NCI-H2171 (cell line): ENCODE measurements at regions not wholly inside any gene's neighbourhood (a gene's known extent, or its start where the extent isn't known, plus 50 kb on each side); places are given as distances from the start of the nearest gene placed in this dataset.
"Not testable (repeated sequence)": the region's sequence is repeated elsewhere in the genome, so short reads cannot be mapped to it uniquely, and the experiment has no call there.

Source experiments
- DNase-seq: peaks from one replicate; lab custom pipeline; 2025; lab: John Stamatoyannopoulos, UW

DNA sequence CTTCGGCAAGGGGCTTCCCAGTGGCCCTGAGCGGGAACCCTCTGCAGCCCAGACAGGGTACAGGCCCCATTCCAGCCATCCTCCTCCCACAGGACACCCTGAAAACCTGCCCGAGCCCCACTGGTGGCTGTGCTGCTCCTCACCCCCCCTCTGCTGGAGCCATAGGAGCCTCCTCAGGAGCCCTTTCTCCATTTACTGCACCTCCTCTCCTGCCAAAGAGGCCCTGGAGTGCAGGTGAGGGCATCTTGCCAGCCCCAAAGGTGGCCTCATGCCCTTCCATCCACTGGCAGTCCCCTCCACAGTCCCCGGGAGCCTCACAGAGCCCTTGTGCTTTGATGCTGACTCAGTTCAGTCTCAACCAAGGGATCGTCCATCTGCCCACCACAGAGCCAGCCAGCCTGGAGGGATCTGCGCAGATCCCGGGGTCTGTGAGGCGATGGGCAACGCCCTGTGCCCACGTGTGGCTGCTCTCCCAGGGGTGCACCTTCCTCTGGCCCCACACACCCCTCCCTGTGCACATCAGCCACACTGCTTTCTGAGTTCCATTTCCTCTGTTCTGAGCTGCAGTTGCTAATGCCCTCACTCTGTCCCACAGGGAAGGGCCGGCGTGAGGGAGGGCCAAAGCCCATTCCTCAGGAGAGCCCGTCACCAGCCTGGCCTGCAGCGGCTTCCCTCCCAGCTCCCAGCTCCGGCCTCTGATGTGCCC is 228.5 kb downstream of the DLL1 start:
- DNase-seq, result no peak

DNA sequence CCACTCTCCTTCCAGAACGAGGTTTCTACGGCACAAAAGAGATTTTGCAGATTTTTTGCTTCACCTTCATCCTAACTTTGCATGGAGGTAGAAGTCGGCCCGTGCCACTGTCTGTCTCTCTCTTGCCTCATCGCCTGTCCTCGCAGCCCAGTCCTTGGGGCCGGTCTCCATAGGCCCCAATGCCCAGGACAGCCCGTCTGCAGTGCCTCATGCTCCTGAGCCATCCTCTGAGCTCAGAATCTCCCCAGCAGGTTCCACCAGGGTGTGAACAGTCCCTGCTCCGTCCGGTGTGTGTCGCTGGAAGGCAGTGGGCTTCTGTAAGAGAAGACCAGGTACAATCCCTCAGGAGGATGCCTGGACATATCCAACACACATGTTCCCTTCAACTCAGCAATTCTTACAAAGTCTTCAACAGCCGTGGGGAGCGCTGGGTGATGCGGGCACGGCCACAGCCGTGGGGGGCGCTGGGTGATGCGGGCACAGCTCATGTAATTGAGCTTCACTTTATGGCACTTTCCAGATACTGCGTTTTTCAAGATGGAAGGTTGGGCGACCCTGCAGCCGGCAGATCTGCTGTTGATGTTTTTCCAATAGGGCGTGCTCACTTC is 231.9 kb downstream of the DLL1 start:
- DNase-seq, result no peak

DNA sequence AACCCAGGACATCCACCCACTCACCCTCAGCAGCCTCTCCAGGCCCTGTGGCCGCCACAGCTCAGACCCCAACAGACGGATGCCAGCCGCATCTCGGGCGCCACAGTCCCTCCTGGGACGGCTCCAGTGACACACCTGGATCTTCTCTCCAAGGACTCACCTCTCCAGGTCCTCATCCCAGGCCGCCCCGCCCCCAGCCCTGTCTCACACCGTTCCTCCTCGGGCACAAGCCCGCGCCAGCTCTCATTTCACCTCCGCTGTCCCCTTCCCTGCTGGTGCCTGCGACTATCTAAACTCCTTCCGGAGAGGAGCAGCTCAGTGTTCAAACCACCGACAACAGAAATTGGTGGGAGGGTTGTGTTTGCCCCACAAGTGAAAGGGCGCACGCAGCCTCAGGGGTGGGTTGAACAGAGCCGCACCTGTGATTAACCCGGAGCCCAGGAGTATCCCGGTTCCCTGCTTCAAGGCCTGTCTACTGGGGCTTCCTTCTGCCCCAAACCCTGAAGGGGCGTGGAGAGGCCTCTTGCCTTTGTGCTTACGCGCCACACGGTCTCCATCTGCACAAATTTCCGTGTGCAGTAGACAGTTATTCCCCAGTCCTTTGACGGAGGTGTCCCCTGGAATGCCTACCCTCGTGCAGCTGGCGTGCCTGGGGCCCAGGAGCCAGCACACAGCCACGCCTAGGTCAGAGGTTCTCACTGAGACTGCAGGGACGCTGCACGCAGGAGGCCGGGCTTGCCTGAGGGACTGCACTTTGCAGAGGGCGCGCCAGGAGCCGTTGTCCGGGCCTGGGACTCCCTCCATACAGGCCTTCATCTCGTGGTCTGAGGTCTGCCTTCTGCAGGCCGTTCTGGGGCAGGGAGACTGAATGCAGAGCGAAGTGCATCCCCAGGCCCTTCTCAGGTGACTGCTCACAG is 232.7 kb downstream of the DLL1 start:
- DNase-seq, result no peak

DNA sequence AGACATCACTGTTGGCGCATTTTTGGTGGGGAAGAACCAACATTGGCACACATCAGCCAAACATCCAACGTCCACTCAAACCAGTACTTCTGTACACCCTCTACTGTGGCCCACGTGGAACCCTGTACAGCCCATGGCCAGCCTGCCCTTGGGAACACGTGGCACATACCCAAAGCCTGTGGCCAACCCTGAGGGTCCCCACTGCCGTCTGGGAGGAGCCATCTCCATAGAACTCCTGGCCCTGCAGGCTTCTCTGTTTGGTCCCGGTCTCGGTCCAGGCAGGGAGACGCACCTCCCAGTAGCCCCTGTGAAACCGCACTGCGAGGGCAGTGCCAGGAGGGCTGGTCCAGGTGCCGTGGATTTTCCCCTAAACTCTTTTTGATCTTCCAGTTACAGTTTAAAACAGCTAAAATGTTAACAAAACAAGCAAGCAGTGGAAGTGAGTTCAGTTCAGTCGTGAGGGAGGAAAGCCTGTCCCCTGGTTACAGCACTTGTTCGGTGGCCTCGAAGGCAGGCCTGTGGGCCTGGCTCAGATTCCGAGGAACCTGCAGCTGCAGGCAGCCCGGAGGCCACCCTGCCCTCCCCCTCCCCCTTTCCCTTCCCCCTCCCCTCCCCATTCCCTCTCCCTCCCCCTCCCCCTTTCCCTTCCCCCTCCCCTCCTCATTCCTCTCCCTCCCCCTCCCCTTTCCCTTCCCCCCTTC is 233.7 kb downstream of the DLL1 start:
- no peak for DNase-seq

DNA sequence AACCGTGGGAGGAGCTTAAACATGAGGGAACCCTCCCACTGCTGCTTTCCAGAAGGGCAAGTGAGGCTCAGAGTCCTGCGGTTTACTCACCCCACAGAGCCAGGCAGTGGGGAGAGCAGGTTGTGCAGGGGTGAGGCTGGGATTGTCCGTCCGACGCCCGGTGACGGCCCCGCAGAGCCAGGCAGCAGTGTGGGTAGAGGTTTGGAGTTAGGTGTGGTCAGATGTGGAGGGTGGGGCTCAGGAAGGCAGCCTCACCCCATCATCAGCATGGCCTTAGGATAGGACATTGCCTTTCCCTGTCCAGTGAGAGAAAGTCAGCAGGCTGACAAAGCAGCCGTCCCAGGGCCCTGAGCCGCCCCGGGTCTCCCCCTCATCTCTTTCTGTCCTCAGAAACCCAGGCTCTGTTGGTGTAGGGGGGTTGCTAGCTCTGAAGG is 234.6 kb downstream of the DLL1 start:
- DNase-seq, result no peak

DNA sequence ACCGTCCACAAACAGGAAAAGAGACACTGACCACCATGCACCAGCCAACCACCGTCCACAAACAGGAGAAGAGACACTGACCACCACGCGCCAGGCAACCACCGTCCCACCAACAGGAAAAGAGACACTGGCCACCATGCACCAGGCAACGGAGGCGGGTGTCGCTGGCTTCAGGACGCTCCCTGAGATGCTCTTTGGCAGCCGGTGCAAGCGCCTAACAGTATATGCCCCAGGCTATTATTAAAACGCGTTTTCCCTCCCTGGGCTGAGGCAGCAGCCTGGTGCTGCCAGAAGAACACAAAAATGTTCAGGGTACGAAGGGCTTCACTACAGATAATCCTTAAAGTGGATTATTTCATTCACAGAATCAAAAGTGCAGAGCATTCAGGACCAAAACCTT is 235.1 kb downstream of the DLL1 start:
- DNase-seq, result not testable (repeated sequence)

DNA sequence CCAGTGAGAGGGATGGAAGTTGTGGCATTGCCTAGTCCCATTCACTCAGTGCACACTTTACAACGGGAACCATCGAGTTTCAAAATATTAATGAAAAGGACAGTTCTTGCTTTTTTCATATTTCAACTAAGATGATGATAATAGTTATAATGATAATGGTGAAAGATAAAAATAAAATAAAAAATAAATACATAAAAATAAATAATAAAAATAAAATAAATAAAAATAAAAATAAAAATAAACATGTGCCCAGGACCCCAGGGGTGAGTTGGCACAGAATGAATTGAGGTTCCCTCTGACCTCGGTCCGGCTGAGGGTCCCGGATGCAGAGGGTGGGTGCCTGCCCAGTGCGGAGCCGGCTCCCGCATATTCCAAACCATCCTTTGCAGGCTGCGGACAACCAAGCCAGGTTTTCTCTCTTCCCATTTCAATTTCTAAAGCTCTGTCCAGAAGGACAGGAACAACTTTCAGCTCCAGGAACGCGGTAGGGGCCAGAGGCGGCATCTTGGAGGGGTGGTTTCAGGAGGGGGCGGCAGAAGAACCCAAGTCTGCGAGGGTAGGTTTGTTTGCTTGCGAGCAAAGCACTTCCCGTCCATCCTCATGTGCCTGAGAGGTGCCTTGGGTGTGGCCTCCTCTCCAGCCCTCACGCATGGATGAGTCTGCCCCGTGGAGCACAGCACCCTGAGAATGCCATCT is 236.8 kb downstream of the DLL1 start:
- DNase-seq, result no peak

DNA sequence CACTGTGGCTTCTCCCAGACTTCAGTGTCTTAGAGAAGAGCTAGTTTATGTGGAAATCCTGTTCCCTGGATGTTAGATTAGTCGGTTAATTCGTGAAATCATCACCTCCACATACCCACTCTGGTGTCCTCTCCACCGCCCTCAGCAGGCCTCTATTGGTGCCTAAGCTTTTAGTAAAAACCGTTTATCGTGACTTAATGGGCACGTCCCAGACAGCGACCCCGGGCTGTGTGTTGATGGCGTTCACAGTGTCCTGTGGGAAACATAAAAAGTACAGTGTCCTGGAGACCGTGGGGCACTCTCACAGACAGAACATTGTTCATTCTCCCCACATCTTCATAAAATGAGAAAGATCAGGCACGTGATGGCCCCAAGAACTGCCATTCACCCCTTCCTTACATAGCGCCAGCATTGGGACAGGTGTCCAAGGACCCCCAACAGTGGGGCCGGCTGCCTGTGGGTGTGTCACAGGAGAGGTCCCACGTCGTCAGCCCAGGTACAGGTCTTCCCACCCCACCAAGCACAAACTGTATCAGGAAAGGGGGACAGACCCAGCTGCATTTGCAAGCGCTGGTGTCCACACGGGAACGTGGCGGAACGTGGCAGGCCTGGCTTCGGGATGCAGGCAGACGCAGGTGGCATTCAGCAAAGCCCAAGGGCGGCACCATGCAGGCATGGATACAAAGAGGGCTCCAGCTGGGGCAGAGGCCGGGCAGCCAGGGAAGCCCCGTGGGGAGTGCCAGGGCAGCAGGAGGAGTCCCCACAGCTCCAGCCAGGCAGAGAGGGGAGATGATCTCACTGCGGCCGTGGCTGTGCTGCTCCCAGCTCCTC is 237.7 kb downstream of the DLL1 start:
- DNase-seq, result no peak

DNA sequence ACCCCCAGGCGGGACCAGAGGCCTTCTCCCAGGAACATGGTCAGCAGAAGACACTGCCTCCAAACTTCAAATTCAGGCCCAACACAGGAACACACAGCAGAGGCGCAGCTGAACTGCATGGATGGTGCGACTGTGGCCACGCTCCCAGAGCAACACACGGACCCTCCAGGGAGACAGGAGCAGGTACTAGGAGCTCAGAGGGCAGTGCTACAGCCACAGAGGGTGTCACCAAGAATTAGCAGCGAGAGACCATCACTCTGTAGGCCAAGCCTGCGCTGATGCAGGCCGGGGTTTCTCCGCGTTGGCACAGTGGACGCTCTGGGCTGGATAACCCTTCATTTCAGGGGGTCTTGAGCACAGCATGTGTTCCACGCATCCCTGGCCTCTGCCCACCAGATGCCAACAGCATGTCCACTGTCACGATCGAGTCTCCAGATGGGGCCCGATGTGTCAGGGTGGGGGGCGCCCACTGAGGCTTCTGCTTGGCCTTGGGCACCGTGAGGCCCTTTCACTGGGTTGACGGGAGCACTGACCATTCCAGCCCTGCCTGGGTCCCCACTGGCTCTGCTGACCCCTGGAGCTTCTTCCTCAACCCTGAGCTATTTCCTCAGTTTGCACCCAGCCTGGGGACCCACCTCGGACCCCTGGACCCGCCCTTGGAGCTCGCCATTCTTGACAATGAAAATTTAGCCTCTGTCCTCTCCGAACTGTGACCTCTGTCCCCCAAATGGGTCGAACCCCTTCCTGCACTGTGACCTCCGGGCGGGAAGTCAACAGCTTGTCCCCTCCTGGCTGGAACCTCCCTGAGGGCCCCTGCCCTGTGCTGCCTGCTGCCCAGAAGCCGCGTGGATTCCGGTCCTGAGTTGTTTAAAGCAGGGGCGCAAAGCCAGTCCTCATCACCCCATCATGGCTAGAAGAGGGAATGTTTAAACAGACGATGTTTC is 239.4 kb downstream of the DLL1 start:
- no peak for DNase-seq

DNA sequence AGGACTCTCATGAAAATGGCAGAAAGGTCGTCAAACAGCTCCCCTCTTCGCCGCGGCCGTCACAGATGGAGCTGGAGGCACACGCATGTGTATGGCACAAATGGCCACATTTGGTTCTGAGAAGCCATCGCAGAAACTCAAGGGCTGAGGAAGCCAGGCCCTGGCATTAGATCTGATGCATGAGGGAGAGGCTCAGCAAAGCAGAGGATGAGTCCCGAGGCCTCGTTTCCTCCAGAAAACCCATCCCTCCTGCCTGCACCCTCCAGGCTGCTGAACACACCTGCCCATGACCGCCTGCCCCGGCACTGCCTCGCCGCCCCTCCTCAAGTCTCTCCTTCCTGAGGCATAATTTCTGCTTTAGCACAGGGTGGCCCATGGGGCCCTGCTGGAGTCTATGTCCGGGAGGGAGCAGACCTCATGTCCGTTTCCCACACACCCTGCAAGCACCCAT is 240.3 kb downstream of the DLL1 start:
- DNase-seq, result no peak

DNA sequence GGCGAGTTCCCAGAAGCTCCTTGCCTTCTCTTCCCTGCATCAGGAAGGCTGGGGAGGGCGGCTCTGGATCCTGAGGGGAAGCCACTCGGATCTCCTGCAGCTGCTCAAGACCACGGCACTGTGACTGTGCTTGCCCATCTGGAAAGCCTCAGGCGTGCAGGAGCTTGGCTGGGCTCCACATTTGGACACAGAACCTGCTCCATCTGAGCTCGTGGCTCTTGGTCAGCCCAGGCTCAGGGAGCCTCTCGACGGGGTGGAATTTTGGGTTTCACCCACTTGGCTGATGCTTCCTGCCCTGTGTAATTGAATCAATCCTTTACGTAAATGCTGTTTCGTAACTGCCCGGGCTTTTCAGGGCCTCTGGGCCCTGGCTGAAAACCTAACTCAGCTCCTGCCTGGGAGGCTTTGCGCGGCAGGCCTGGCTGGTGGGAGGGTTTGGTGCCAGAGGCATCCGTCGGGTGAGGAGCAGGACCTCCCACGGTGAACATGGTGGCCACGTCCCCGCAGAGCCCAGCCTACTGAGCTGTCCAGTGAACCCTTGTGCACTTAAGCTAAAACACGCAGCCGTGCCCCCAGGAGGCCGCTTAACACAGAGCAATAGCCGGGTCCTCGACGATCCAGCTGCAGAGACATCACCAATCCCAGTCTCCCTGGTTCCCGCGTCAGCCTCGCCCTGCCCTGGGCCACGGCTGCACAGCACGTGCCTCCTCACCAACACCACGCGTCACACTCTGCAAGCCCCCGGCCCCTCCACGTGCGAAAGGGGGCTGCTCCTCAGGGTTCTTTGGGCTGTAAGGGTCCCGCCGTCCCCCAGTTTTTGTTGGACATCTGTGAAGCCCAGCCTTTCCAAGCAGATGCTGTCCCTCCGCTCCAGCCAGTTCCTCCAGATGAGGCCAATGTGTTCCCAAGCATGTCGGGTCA is 241.0 kb downstream of the DLL1 start:
- no peak for DNase-seq

DNA sequence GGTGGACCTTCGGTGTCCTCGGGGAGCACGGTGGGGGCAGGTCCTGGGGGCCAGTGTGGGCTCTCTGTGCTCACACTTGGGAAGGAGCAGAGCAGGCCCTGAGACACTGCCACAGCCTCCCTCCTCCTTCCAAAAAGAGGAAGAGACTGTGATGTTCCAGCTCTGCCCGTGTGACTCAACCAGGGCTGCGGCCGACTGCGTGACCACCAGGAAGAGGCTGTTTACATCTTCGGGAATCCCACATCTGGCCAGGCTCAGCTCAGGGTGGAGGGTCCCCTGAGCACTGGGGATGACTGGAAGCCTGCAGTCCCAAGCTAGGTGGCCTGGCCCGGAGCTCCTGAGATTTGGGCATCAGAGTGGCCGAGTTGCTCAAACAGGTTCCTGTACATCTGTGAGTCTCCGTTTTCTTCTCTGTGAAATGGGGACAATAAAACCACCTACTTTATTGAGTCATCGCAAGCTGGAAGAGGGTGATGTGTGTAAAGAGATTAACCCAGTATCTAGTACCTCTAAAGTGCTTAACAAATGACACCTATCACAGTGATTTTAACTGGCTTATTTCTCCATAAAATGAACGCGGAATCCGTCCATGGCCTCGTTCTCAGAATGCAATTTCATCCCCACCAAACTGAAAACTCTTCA is 242.1 kb downstream of the DLL1 start:
- no peak for DNase-seq

DNA sequence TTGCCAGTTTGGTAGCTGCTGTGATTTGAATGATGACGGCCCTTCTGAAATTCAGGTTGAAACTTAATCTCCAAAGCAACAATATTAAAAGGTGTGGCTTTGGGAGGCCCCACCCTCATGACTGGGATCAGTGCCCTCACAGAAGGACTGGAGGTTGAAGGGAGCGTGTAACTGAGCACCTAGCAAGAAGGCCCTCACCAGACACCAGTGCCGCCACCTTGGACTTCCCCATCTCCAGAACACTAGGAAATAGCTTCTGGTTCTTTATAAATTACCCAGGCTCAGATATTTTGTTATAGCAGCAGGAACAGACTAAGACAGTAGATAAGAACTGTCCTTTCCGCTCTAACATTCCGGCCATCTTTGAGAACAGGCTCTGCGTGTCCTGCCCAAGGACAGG is 243.1 kb downstream of the DLL1 start:
- no peak for DNase-seq

DNA sequence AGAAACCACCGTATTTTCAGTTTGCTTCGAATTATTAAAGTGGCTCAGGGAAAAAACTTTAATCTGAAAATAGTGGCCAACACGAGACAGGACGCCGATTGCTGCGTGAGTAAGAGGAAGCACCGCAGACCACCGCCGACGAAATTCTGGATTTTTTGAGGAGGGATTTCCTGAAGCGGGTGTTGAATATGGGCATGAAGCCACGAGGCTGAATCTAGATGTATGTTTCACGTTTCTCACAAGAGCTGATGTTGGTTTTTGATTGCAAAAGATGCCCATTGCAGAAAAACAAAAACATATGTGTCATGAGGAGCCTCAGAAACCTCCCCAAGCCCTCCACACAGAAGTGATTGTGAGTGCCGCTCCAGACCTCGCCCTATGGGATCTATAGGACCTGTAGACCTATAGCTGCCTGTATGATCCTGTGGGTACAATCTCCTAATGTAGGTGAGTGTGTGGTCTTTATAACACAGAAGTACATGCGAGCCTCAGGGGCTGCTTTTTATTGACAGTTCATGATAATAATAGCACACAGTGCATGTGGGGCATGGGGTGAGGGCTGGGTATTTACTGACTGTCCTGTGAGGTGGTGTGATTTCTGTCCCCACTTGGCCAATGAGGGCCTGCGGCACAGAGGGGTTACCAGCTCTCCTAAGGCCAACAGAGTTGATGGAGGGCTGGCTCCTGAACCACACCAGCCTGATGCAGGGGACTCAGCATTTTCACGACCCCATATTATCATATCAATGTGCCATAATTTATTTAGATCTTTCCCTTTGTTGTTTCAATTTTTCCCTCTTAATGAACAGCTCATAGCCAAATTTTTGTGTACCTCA is 243.9 kb downstream of the DLL1 start:
- DNase-seq, result no peak

DNA sequence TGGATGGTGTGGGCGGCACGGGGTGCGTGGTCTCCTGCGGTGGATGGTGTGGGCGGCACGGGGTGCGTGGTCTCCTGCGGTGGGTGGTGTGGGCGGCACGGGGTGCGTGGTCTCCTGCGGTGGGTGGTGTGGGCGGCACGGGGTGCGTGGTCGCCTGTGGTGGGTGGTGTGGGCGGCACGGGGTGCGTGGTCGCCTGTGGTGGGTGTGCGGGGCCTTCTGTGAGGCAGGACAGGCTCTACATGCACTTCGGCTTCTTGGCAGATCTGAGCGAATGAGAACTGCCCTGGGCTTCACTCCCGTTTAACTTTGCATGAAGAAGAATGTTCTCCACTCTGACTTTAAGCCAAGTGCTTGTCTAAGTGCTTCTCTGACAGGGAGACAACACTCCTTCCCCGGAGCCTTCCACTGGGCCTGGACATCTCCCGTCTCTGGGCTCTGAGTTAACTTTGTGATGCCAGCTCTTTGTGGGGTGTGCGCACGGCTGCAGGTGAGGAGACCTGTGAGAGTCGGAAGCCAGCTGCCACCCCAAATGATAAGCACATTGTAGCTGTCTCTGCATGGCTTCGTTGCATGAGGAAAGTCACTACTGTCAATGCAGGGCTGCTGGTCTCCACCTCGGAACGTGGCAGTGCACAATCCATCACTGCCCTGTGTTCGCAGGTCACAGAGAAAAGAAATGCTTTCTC is 244.8 kb downstream of the DLL1 start:
- no peak for DNase-seq

DNA sequence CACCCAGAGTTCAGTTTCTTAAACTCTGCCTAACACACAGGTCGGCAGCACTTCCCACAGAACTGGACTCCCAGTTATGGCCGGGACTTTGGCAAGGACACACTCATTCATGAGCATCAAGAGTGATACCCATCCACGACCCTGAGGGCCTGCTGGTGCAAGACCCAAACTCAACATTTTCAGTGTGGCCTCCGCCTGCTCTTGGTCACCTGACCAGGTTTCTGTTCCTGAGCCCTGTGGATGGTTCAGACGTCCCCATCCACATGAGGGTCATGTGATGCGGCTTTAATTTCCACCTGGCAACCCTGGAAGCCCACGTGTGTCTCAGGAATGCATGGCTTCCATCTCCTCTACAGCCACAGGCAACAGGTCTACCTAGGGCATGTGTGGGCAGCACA is 245.3 kb downstream of the DLL1 start:
- DNase-seq, result no peak
